ENCODE measurements at regions not wholly inside any gene's neighbourhood (a gene's known extent, or its start where the extent isn't known, plus 50 kb on each side); places are given as distances from the start of the nearest gene placed in this dataset.

- peak overlapping the region; percentile 45 for H3K4me2 ChIP-seq (ENCODE audit: insufficient read depth, low read length)
- TF ChIP-seq FOS (IDR thresholded peaks at IDR 0.05; ENCODE audit: borderline replicate concordance, insufficient read depth, low read length), result no peak
- TF ChIP-seq GATA2 (IDR thresholded peaks at IDR 0.05; ENCODE audit: insufficient read depth, insufficient read length, low read depth, low read length), result no peak
- TF ChIP-seq POLR2AphosphoS5 (IDR thresholded peaks at IDR 0.05; ENCODE audit: insufficient read depth, low read depth, low read length), result peak; percentile 41
- TF ChIP-seq, protein P1, sequence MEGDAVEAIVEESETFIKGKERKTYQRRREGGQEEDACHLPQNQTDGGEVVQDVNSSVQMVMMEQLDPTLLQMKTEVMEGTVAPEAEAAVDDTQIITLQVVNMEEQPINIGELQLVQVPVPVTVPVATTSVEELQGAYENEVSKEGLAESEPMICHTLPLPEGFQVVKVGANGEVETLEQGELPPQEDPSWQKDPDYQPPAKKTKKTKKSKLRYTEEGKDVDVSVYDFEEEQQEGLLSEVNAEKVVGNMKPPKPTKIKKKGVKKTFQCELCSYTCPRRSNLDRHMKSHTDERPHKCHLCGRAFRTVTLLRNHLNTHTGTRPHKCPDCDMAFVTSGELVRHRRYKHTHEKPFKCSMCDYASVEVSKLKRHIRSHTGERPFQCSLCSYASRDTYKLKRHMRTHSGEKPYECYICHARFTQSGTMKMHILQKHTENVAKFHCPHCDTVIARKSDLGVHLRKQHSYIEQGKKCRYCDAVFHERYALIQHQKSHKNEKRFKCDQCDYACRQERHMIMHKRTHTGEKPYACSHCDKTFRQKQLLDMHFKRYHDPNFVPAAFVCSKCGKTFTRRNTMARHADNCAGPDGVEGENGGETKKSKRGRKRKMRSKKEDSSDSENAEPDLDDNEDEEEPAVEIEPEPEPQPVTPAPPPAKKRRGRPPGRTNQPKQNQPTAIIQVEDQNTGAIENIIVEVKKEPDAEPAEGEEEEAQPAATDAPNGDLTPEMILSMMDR (IDR thresholded peaks at IDR 0.05; ENCODE audit: extremely low read depth in 1 of 2, insufficient read depth in 1 of 2, low read depth in 1 of 2, low read length in 2 of 2), result no peak
- TF ChIP-seq EZH2 (IDR thresholded peaks at IDR 0.05; ENCODE audit: borderline replicate concordance, low read depth, low read length, severe bottlenecking), result no peak
- no peak for TF ChIP-seq POLR2A (IDR thresholded peaks at IDR 0.05; ENCODE audit: low read depth, low read length)
- no peak for TF ChIP-seq MYC (IDR thresholded peaks at IDR 0.05; ENCODE audit: low read depth, low read length)
- TF ChIP-seq JUN (IDR thresholded peaks at IDR 0.05; ENCODE audit: borderline replicate concordance, insufficient read depth, insufficient read length, low read depth), result no peak
- peak overlapping the region; percentile 5 for H2AFZ ChIP-seq (ENCODE audit: low read depth, low read length)
- no peaks in the 10 kb centered on the region for H4K20me1 ChIP-seq (replicated peaks; ENCODE audit: control insufficient read depth, extremely low read depth, insufficient read depth, low read length)
- peak overlapping the region; percentile 78 for H3K9ac ChIP-seq (replicated peaks; ENCODE audit: extremely low read depth, insufficient read depth, low read length)
- no TSS peak for BruUV-seq (replicated peaks)
- peak; percentile 76 for DNase-seq (ENCODE audit: low read depth, low spot score)
- ChIA-PET POLR2A (interaction anchor here (1.2 to 1.9 kb wide), 3 partner anchors 252 to 380 kb away, joined by 3 to 11 read pairs (median 9); no protein-coding TSS in a partner anchor), CTCF (interaction anchor here (0.8 to 2.6 kb wide), 15 partner anchors 9 to 377 kb away, joined by 3 to 17 read pairs (median 4); no protein-coding TSS in a partner anchor)
- FAIRE-seq, result no peak
- peak overlapping the region; percentile 86 for H3K27ac ChIP-seq (ENCODE audit: insufficient read depth, low read depth, low read length)
- no peaks in the 10 kb centered on the region for H3K79me2 ChIP-seq (ENCODE audit: control insufficient read depth, insufficient read depth, low read length)
- no peaks in the 10 kb centered on the region for H3K36me3 ChIP-seq (ENCODE audit: control insufficient read depth in 2 of 2, extremely low read depth in 1 of 2, insufficient read depth in 2 of 2, low read length in 2 of 2)
- no peaks in the 10 kb centered on the region for H3K9me1 ChIP-seq (replicated peaks; ENCODE audit: control insufficient read depth, extremely low read depth, insufficient read depth, low read length)
- intact Hi-C loops (cut with micrococcal nuclease) (loop anchor here (2.0 to 10.0 kb wide), 4 partner anchors 35 to 273 kb away; no protein-coding TSS in a partner anchor), dilution Hi-C loops (cut with MboI; ENCODE audit: extremely low pct_ligation_motif_present, low sequenced_read_pairs) (no loop called here)
- no peaks in the 10 kb centered on the region for H3K9me3 ChIP-seq (replicated peaks; ENCODE audit: control insufficient read depth, insufficient read depth, low read length)
- no peaks in the 10 kb centered on the region for H3K27me3 ChIP-seq (ENCODE audit: control insufficient read depth in 2 of 2, insufficient read depth in 2 of 2, low read length in 2 of 2)
- H3K4me1 ChIP-seq (ENCODE audit: control insufficient read depth, extremely low read depth, insufficient read depth, low read length), result peaks cover 28% of the 10 kb centered on the region
- H3K4me3 ChIP-seq (replicated peaks in 1 of 3; ENCODE audit: insufficient read depth in 1 of 3, low read depth in 1 of 3, low read length in 3 of 3), result no peak overlapping the region
These were observed 233.5 kb upstream of the SGK1 start for GRCh38 chr6:134551245-134551960.

Data from endothelial cell of umbilical vein (primary cell).